ENCODE measurements at regions not wholly inside any gene's neighbourhood (a gene's known extent, or its start where the extent isn't known, plus 50 kb on each side); places are given as distances from the start of the nearest gene placed in this dataset.

DNA sequence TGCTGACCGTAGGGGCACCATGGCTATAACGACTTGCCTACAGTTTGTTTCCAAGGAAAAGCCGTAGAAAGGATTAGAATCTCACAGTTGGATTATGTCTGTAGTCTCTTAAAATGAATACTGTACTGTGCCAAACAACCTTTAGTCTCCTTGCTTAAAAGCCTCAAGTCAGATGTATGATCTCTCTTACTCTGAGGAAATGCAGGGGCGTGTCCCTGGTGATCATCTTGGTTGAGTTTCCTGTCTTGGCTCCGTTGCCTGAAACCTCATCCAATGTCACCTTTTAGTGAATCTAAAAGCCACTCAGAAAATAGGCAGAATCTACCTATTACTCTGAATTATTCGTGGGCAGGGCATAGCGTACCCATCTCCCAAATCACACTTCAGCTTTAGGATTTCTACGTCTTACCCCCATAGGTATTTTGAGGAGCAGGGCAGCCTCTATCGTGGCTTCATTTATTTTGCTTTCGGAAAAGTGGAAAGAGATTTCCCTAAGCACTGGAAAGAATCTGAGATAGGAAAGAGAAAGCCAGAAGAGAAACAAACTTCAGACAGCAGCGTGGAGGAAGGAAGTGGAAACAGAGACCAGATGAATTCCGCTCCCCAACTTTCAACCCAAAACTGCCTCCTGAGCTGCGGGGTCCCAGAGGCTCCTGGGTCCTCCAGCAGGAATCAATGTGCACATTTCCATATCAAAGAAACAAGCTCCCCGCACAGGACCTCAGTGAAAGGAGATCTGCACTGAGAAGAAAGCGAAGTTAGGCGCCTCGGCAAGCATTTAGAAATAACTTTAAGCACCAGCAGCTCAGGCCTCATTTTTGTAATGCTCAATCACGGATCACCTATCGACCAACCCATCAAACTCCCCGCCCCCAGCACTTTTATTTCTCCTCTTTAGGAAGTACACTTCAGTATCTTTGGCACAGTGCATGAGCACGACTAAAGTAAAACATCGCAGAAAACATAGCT lies 245.8 kb downstream of the ETS1 start:
- Histone ChIP-seq H3K4me2 (ENCODE audit: low read depth, low read length, poor library complexity, severe bottlenecking) (no peak overlapping the region), H3K27me3 (ENCODE audit: low read length) (no peaks in the 10 kb centered on the region), H3K4me3 (ENCODE audit: low read length) (no peak overlapping the region), H3K9me3 (ENCODE audit: low read length) (no peaks in the 10 kb centered on the region), H3K4me1 (ENCODE audit: low read length) (no peaks in the 10 kb centered on the region), H3K9me2 (replicated peaks; ENCODE audit: insufficient read depth, low read length) (no peaks in the 10 kb centered on the region), H3K27ac (ENCODE audit: low read length) (no peak overlapping the region), H3K36me3 (ENCODE audit: insufficient read depth, low read length) (no peaks in the 10 kb centered on the region), H3K9ac (ENCODE audit: low read length) (no peak overlapping the region), H4K20me1 (ENCODE audit: insufficient read depth, low read depth, low read length) (no peaks in the 10 kb centered on the region), H3K79me2 (ENCODE audit: low read length) (no peaks in the 10 kb centered on the region), H2AFZ (ENCODE audit: low read length) (no peak overlapping the region)
- no peak for DNase-seq

- Histone ChIP-seq H3K9me2 (replicated peaks; ENCODE audit: insufficient read depth, low read length) (no peaks in the 10 kb centered on the region), H3K36me3 (ENCODE audit: insufficient read depth, low read length) (no peaks in the 10 kb centered on the region), H3K4me2 (ENCODE audit: low read depth, low read length, poor library complexity, severe bottlenecking) (no peak overlapping the region), H3K27me3 (ENCODE audit: low read length) (no peaks in the 10 kb centered on the region), H3K9ac (ENCODE audit: low read length) (no peak overlapping the region), H3K4me3 (ENCODE audit: low read length) (no peak overlapping the region), H3K79me2 (ENCODE audit: low read length) (no peaks in the 10 kb centered on the region), H3K4me1 (ENCODE audit: low read length) (no peaks in the 10 kb centered on the region), H4K20me1 (ENCODE audit: insufficient read depth, low read depth, low read length) (no peaks in the 10 kb centered on the region), H2AFZ (ENCODE audit: low read length) (no peak overlapping the region), H3K27ac (ENCODE audit: low read length) (no peak overlapping the region), H3K9me3 (ENCODE audit: low read length) (no peaks in the 10 kb centered on the region)
- no peak for DNase-seq
These were observed 247.6 kb downstream of the ETS1 start for GRCh38 chr11:128339792-128340191.

- no peaks in the 10 kb centered on the region for H3K79me2 ChIP-seq (ENCODE audit: low read length)
- DNase-seq: no peak
- no peaks in the 10 kb centered on the region for H3K9me3 ChIP-seq (ENCODE audit: low read length)
- H3K9ac ChIP-seq (ENCODE audit: low read length): no peak overlapping the region
- H3K4me2 ChIP-seq (ENCODE audit: low read depth, low read length, poor library complexity, severe bottlenecking): no peak overlapping the region
- no peaks in the 10 kb centered on the region for H3K27me3 ChIP-seq (ENCODE audit: low read length)
- H2AFZ ChIP-seq (ENCODE audit: low read length): no peak overlapping the region
- no peaks in the 10 kb centered on the region for H3K36me3 ChIP-seq (ENCODE audit: insufficient read depth, low read length)
- H3K4me1 ChIP-seq (ENCODE audit: low read length): no peaks in the 10 kb centered on the region
- no peaks in the 10 kb centered on the region for H3K9me2 ChIP-seq (replicated peaks; ENCODE audit: insufficient read depth, low read length)
- H3K27ac ChIP-seq (ENCODE audit: low read length): no peak overlapping the region
- H3K4me3 ChIP-seq (ENCODE audit: low read length): no peak overlapping the region
- no peaks in the 10 kb centered on the region for H4K20me1 ChIP-seq (ENCODE audit: insufficient read depth, low read depth, low read length)
These were observed 248.5 kb downstream of the ETS1 start for GRCh38 chr11:128338811-128339210.

DNA sequence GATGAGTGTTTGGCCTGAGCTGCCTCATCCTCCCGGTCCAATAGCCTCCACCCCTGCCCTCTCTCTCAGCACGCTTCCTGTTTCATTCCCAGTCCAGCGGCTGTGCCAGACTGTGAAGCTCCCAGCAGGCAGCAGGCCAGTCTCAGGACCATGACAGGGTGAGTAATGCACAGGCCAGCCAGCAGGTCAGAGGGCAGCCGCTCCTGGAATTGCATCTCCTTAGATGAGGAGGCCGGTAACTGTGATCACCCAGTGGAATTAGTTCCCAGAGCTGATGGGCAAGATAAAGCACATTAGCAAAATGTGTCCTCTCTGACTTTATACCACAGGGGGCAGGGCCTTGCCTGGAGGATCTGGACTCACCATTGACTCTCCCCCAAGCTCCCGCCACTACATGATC lies 251.2 kb downstream of the ETS1 start:
- no peaks in the 10 kb centered on the region for H3K27me3 ChIP-seq (ENCODE audit: low read length)
- no peak overlapping the region for H3K4me2 ChIP-seq (ENCODE audit: low read depth, low read length, poor library complexity, severe bottlenecking)
- H3K4me1 ChIP-seq (ENCODE audit: low read length): no peaks in the 10 kb centered on the region
- no peak overlapping the region for H2AFZ ChIP-seq (ENCODE audit: low read length)
- H4K20me1 ChIP-seq (ENCODE audit: insufficient read depth, low read depth, low read length): no peaks in the 10 kb centered on the region
- H3K27ac ChIP-seq (ENCODE audit: low read length): no peak overlapping the region
- H3K79me2 ChIP-seq (ENCODE audit: low read length): no peaks in the 10 kb centered on the region
- H3K4me3 ChIP-seq (ENCODE audit: low read length): no peak overlapping the region
- no peaks in the 10 kb centered on the region for H3K36me3 ChIP-seq (ENCODE audit: insufficient read depth, low read length)
- DNase-seq: no peak
- H3K9me3 ChIP-seq (ENCODE audit: low read length): no peaks in the 10 kb centered on the region
- no peak overlapping the region for H3K9ac ChIP-seq (ENCODE audit: low read length)
- H3K9me2 ChIP-seq (replicated peaks; ENCODE audit: insufficient read depth, low read length): no peaks in the 10 kb centered on the region

DNA sequence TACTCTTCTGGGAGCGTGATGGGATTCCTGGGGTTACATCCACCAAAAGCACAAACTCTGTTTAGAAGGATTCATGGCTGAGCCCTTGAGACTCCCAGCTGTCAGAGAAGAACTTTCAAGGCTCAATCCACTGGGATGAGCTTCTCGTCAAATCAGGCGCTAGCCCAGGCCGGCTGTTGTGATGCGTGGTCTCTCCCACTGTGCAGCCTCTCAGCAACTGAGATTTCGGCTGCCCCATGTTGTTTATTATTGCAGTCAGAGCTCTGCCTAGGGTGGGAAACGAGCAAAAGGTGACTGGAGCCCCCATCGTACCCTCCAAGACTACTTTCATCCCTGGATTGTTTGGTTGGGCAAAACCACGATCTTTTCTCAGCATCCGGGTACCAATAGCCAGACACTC lies 251.6 kb downstream of the ETS1 start:
- Histone ChIP-seq H3K4me3 (ENCODE audit: low read length) (no peak overlapping the region), H3K9ac (ENCODE audit: low read length) (no peak overlapping the region), H2AFZ (ENCODE audit: low read length) (no peak overlapping the region), H3K27me3 (ENCODE audit: low read length) (no peaks in the 10 kb centered on the region), H3K79me2 (ENCODE audit: low read length) (no peaks in the 10 kb centered on the region), H4K20me1 (ENCODE audit: insufficient read depth, low read depth, low read length) (no peaks in the 10 kb centered on the region), H3K4me1 (ENCODE audit: low read length) (no peaks in the 10 kb centered on the region), H3K27ac (ENCODE audit: low read length) (no peak overlapping the region), H3K36me3 (ENCODE audit: insufficient read depth, low read length) (no peaks in the 10 kb centered on the region), H3K9me3 (ENCODE audit: low read length) (no peaks in the 10 kb centered on the region), H3K9me2 (replicated peaks; ENCODE audit: insufficient read depth, low read length) (no peaks in the 10 kb centered on the region), H3K4me2 (ENCODE audit: low read depth, low read length, poor library complexity, severe bottlenecking) (no peak overlapping the region)
- no peak for DNase-seq

DNA sequence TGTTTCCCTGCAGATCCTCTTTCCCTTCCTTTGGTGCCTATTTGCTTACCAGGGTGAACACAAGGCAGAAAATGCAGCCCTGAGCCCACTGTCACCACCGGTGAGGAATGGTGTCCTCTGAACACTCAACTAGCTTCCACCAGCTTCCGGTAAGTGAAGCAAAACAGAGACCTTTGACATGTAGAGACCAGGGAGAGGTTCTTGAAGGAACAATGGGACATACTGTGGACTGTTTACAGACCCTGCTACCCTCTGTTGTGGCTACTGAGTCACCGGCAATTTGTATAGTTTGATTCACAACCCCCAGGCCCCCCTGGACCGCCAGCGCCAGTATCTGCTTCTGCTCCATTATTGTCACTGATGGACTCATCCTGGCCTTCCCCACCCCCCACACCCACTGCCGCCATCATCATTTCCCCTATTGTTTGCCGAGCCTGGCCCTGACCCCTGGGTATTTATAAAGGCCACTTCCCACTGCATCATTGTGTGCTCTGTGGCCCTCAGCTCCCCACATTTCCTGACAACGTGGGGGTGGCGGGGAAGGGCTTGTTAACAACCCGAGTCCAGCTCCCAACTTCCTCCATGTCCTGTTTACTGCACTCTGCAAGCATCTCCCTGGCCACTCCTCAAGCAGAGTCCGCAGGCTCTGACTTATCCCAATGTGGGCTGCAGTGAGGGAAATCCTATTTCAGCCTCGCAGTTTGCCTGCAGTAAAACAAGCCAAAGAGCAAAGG lies 252.9 kb downstream of the ETS1 start:
- H3K4me1 ChIP-seq (ENCODE audit: low read length): no peaks in the 10 kb centered on the region
- no peaks in the 10 kb centered on the region for H3K36me3 ChIP-seq (ENCODE audit: insufficient read depth, low read length)
- H3K9me3 ChIP-seq (ENCODE audit: low read length): no peaks in the 10 kb centered on the region
- H2AFZ ChIP-seq (ENCODE audit: low read length): no peak overlapping the region
- DNase-seq: no peak
- H3K4me3 ChIP-seq (ENCODE audit: low read length): no peak overlapping the region
- no peaks in the 10 kb centered on the region for H4K20me1 ChIP-seq (ENCODE audit: insufficient read depth, low read depth, low read length)
- no peak overlapping the region for H3K9ac ChIP-seq (ENCODE audit: low read length)
- no peak overlapping the region for H3K27ac ChIP-seq (ENCODE audit: low read length)
- no peaks in the 10 kb centered on the region for H3K9me2 ChIP-seq (replicated peaks; ENCODE audit: insufficient read depth, low read length)
- H3K27me3 ChIP-seq (ENCODE audit: low read length): no peaks in the 10 kb centered on the region
- H3K79me2 ChIP-seq (ENCODE audit: low read length): no peaks in the 10 kb centered on the region
- no peak overlapping the region for H3K4me2 ChIP-seq (ENCODE audit: low read depth, low read length, poor library complexity, severe bottlenecking)

- no peak overlapping the region for H3K27ac ChIP-seq (ENCODE audit: low read length)
- no peaks in the 10 kb centered on the region for H3K27me3 ChIP-seq (ENCODE audit: low read length)
- H3K9me2 ChIP-seq (replicated peaks; ENCODE audit: insufficient read depth, low read length): no peaks in the 10 kb centered on the region
- no peak overlapping the region for H3K9ac ChIP-seq (ENCODE audit: low read length)
- H3K79me2 ChIP-seq (ENCODE audit: low read length): no peaks in the 10 kb centered on the region
- no peak for DNase-seq
- H3K36me3 ChIP-seq (ENCODE audit: insufficient read depth, low read length): no peaks in the 10 kb centered on the region
- no peak overlapping the region for H3K4me3 ChIP-seq (ENCODE audit: low read length)
- no peak overlapping the region for H3K4me2 ChIP-seq (ENCODE audit: low read depth, low read length, poor library complexity, severe bottlenecking)
- no peaks in the 10 kb centered on the region for H3K4me1 ChIP-seq (ENCODE audit: low read length)
- no peak overlapping the region for H2AFZ ChIP-seq (ENCODE audit: low read length)
- H4K20me1 ChIP-seq (ENCODE audit: insufficient read depth, low read depth, low read length): no peaks in the 10 kb centered on the region
- no peaks in the 10 kb centered on the region for H3K9me3 ChIP-seq (ENCODE audit: low read length)
These were observed 256.0 kb downstream of the ETS1 start for GRCh38 chr11:128331317-128331716.

- Histone ChIP-seq H2AFZ (ENCODE audit: low read length) (no peak overlapping the region), H3K4me1 (ENCODE audit: low read length) (no peaks in the 10 kb centered on the region), H3K4me3 (ENCODE audit: low read length) (no peak overlapping the region), H3K27me3 (ENCODE audit: low read length) (no peaks in the 10 kb centered on the region), H3K36me3 (ENCODE audit: insufficient read depth, low read length) (no peaks in the 10 kb centered on the region), H3K79me2 (ENCODE audit: low read length) (no peaks in the 10 kb centered on the region), H3K4me2 (ENCODE audit: low read depth, low read length, poor library complexity, severe bottlenecking) (no peak overlapping the region), H3K9ac (ENCODE audit: low read length) (no peak overlapping the region), H4K20me1 (ENCODE audit: insufficient read depth, low read depth, low read length) (no peaks in the 10 kb centered on the region), H3K9me2 (replicated peaks; ENCODE audit: insufficient read depth, low read length) (no peaks in the 10 kb centered on the region), H3K27ac (ENCODE audit: low read length) (no peak overlapping the region), H3K9me3 (ENCODE audit: low read length) (no peaks in the 10 kb centered on the region)
- no peak for DNase-seq
These were observed 257.2 kb downstream of the ETS1 start for GRCh38 chr11:128330203-128330602.

Data from Karpas-422 (cell line).